Activated CD4-positive, alpha-beta memory T cell treated with anti-CD3 and anti-CD28 coated beads for 36 hours (primary cell): ENCODE measurements at regions not wholly inside any gene's neighbourhood (a gene's known extent, or its start where the extent isn't known, plus 50 kb on each side); places are given as distances from the start of the nearest gene placed in this dataset.

Source experiments
- CTCF ChIA-PET: fragments of 350-600 bp; sonication (Branson Sonifier 250); formaldehyde crosslinking; loops from one replicate; lab custom pipeline; 2021; ENCODE audit warnings: antibody characterized with exemption, inconsistent platforms; lab: Charles Lee
- POLR2A ChIA-PET: fragments of 350-600 bp; sonication (Branson Sonifier 250); formaldehyde crosslinking; loops from one replicate; lab custom pipeline; 2021; ENCODE audit warnings: antibody characterized with exemption; lab: Charles Lee
- DNase-seq: peaks from one replicate; pipeline ENCODE4 v3.0.0-alpha.2; 2020
- H3K27ac Mint-ChIP-seq: one replicate; pipeline ENCODE4 v1.8.0; 2021; ENCODE audit warnings: mixed read lengths
- H3K27me3 Mint-ChIP-seq: one replicate; pipeline ENCODE4 v1.8.0; 2021; ENCODE audit warnings: mixed read lengths
- H3K36me3 Mint-ChIP-seq: one replicate; pipeline ENCODE4 v1.8.0; 2021; ENCODE audit warnings: mixed read lengths
- H3K4me1 Mint-ChIP-seq: one replicate; pipeline ENCODE4 v1.8.0; 2021; ENCODE audit warnings: low read depth, mixed read lengths
- H3K4me3 Mint-ChIP-seq: one replicate; pipeline ENCODE4 v1.8.0; 2021; ENCODE audit warnings: mild to moderate bottlenecking, mixed read lengths
- H3K9me3 Mint-ChIP-seq: one replicate; pipeline ENCODE4 v1.8.0; 2021; ENCODE audit warnings: mixed read lengths
- intact Hi-C: fragments of 100-400 bp; cut with micrococcal nuclease; formaldehyde crosslinking; loops from one replicate; pipeline ENCODE4 v1.15.1; 2023

DNA sequence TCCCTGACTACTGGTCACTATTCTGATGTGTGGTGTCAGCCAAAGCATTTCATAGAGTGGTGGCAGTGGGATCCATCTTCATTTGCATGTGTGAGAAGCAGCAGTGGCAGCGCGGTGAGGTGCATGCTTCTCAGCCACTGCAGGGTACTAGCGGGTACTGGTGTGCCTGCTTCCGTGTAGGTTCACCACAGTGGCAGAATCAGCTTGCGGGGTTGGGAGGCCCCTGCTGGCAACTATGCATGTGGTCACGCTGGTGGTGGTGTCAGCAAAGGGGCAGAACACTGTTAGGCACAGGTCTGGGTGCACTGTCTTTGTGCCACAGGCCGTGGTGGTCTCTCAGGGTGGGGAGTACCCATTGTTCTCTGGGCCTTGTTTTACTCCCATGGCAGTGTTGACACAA lies 286.4 kb upstream of the TENM4 start:
- Mint-ChIP-seq H3K27me3 (no peaks in the 10 kb centered on the region), H3K4me3 (no peak overlapping the region), H3K9me3 (peaks cover 26% of the 10 kb centered on the region), H3K36me3 (no peaks in the 10 kb centered on the region), H3K4me1 (no peaks in the 10 kb centered on the region), H3K27ac (no peak overlapping the region)
- ChIA-PET CTCF (no interaction called here), POLR2A (no interaction called here)
- intact Hi-C loops = no loop called here
- DNase-seq = no peak

DNA sequence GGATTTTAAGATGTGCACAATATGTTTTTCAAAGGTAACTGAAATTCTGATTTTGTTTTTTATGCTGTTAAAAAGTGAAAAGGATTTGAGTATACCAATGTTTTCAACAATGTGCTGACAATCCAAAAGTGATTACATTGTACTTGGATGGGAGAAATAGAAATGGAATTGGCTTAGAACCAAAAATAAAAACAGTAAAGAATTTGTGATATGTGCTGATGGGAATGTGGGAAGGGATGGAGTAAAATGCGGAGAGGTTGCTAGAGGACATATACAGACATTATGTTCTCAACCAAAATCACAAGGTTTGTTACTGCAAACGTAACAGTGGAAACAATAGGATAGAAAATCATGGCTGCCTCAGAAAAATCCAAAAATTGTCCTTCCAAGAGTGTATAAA lies 279.3 kb upstream of the TENM4 start:
- Mint-ChIP-seq H3K27me3 (no peaks in the 10 kb centered on the region), H3K27ac (no peak overlapping the region), H3K4me1 (no peaks in the 10 kb centered on the region), H3K4me3 (no peak overlapping the region), H3K36me3 (no peaks in the 10 kb centered on the region), H3K9me3 (peaks cover 13% of the 10 kb centered on the region)
- POLR2A ChIA-PET = no interaction called here
- no peak for DNase-seq
- intact Hi-C loops = no loop called here
- CTCF ChIA-PET = no interaction called here

DNA sequence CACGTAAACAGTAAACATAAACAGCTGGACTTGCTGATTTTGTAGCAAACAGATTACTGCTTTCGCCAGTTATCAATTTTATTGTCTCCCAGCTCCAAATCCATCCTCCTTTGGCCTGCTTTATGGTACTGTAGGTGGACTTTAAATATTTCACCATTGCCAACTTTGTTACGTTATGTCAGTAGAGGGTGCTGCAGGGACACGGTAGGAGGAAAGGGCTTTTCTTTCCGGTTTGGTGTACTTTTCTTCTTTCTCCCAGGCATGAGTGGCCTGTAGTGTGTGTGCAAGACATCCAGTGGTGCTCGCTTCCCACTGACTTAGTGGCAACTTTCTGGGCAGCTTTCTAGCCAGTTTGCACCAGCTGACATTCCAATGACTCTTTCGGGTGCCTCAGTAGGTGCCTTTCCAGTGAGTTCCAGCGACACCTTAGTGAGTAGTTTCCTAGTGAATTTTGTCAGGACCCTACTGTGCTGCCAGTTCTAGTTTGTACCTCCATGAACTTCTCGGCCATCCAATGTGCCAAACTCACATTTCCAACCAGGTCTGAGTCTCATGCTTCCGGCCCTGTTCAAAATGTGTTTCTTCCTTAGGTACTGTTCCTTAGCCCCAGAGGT lies 267.6 kb upstream of the TENM4 start:
- H3K4me1 Mint-ChIP-seq = no peaks in the 10 kb centered on the region
- H3K4me3 Mint-ChIP-seq = no peak overlapping the region
- CTCF ChIA-PET = interaction anchor here (0.6 kb wide), 2 partner anchors 904 to 1034 kb away, joined by 4 read pairs; no protein-coding TSS in a partner anchor
- DNase-seq = no peak
- no peak overlapping the region for H3K27ac Mint-ChIP-seq
- POLR2A ChIA-PET = no interaction called here
- H3K36me3 Mint-ChIP-seq = no peaks in the 10 kb centered on the region
- H3K9me3 Mint-ChIP-seq = peaks cover 25% of the 10 kb centered on the region
- H3K27me3 Mint-ChIP-seq = no peaks in the 10 kb centered on the region
- intact Hi-C loops = no loop called here

DNA sequence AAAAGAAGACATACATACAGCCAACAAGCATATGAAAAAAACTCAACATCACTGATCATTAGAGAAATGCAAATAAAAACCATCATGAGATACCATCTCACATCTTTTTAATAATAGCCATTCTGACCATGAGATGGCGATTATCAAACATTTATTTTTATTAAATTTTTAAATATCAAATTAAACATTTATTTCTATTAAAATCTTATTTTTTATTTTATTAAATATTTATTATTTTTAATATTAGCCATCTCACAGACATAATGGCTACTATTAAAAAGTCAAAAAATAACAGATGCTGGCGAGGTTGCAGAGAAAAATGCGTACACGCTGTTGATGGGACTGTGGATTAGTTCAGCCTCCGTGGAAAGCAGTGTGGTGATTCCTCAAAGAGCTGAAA lies 264.8 kb upstream of the TENM4 start:
- Mint-ChIP-seq H3K27me3 (no peaks in the 10 kb centered on the region), H3K4me3 (no peak overlapping the region), H3K36me3 (no peaks in the 10 kb centered on the region), H3K9me3 (peaks cover 32% of the 10 kb centered on the region), H3K27ac (no peak overlapping the region), H3K4me1 (no peaks in the 10 kb centered on the region)
- ChIA-PET CTCF (no interaction called here), POLR2A (no interaction called here)
- DNase-seq = no peak
- intact Hi-C loops = no loop called here

DNA sequence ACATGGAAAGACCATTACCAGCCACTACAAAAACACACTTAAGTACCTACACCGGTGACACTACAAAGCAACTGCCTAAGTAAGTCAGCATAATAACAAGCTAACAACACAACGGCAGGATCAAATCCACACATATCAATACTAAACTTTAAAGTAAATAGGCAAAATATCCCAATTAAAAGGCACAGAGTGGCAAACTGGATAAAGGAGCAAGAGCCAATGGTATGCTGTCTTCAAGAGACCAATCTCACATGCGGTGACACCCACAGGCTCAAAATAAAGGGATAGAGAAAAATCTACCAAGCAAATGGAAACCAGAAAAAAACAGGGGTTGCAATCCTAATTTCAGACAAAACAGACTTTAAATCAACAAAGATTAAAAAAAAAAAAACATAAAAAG lies 261.5 kb upstream of the TENM4 start:
- Mint-ChIP-seq H3K4me3 (no peak overlapping the region), H3K9me3 (peaks cover 32% of the 10 kb centered on the region), H3K27ac (no peak overlapping the region), H3K27me3 (no peaks in the 10 kb centered on the region), H3K36me3 (no peaks in the 10 kb centered on the region), H3K4me1 (no peaks in the 10 kb centered on the region)
- DNase-seq = no peak
- POLR2A ChIA-PET = no interaction called here
- CTCF ChIA-PET = no interaction called here
- intact Hi-C loops = no loop called here

DNA sequence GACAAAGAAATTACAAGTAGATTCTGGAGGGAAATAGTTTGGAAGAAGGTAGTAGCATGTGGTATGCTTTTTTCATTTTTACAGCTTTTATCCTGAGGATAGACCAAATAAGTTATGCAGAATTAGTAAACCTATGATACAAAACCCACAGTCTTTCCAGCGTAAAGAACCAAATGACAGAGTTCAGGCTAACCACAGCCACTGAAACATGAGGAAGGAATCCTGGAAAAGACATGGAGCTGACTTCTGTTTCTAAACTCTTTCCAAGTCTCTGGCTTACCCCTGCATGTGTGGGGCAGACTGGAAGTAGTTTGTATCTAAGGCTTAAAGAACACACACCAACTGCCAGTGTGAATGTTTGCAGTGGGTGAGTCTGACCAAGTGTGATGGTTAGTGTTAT lies 258.4 kb upstream of the TENM4 start:
- Mint-ChIP-seq H3K27ac (no peak overlapping the region), H3K9me3 (peaks cover 22% of the 10 kb centered on the region), H3K36me3 (no peaks in the 10 kb centered on the region), H3K4me1 (no peaks in the 10 kb centered on the region), H3K4me3 (no peak overlapping the region), H3K27me3 (no peaks in the 10 kb centered on the region)
- DNase-seq = no peak
- CTCF ChIA-PET = no interaction called here
- intact Hi-C loops = no loop called here
- POLR2A ChIA-PET = no interaction called here

DNA sequence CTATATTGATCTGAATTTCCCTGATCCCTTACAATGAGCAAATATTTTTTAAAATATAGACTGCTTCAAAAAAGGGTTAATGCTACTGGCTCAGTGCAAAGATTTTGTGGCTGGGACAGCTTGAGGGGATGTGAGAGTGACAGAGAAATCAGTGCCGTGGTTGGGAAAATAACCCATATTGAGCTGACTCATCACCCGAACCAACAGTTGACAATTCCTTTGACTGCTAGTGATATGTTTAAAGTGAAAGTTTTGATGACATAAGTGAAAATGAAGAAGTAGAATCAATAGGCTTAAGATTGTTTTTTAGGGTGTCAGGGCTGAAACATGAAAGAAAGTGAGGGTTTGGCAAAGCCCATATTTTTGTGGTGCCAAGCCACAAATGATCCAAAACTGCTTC lies 257.1 kb upstream of the TENM4 start:
- ChIA-PET POLR2A (no interaction called here), CTCF (no interaction called here)
- DNase-seq = no peak
- Mint-ChIP-seq H3K4me1 (no peaks in the 10 kb centered on the region), H3K36me3 (no peaks in the 10 kb centered on the region), H3K27ac (no peak overlapping the region), H3K4me3 (no peak overlapping the region), H3K27me3 (no peaks in the 10 kb centered on the region), H3K9me3 (peaks cover 18% of the 10 kb centered on the region)
- intact Hi-C loops = no loop called here

DNA sequence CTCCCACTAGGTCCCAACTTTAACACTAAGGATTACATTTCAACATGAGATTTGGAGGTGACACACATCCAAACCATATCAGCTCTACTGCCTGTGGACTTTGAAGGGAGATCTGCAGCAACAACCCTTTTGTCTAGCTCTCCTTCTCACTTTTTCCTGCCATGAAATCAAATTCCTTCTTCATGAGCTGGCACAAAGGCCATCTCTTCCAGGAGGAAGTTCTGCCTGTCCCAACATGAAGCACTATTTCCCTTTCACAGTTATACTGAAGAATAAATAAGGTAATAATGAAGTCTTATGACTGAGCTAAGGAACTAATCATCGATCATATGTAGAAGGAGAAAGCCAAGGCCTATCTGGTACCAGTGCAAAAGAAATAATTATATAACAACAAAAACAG lies 253.5 kb upstream of the TENM4 start:
- Mint-ChIP-seq H3K27me3 (no peaks in the 10 kb centered on the region), H3K9me3 (peaks cover 2% of the 10 kb centered on the region), H3K36me3 (no peaks in the 10 kb centered on the region), H3K27ac (no peak overlapping the region), H3K4me3 (no peak overlapping the region), H3K4me1 (no peaks in the 10 kb centered on the region)
- intact Hi-C loops = no loop called here
- no peak for DNase-seq
- ChIA-PET POLR2A (no interaction called here), CTCF (no interaction called here)

DNA sequence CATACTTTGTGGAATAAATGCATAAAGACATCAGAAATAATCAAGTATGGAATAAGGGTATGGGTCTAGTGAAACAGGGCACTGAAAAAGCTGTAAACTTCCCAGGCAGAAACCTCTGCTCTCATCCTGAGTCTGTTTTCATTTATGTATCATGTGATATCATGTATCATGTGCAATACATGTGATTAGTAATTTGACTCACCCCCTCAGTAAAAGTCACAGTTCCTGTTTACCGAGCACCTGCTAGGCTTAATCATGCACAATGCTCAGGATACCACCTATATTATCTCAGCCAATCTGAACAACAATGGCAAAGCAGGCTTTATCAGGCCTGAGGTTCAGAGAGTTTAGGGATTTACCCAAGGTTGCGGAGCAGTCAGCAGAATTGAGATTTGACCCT lies 250.6 kb upstream of the TENM4 start:
- no peaks in the 10 kb centered on the region for H3K27me3 Mint-ChIP-seq
- intact Hi-C loops = no loop called here
- no peak overlapping the region for H3K4me3 Mint-ChIP-seq
- no peak overlapping the region for H3K27ac Mint-ChIP-seq
- POLR2A ChIA-PET = no interaction called here
- DNase-seq = no peak
- no peaks in the 10 kb centered on the region for H3K36me3 Mint-ChIP-seq
- CTCF ChIA-PET = no interaction called here
- H3K9me3 Mint-ChIP-seq = peaks cover 2% of the 10 kb centered on the region
- H3K4me1 Mint-ChIP-seq = no peaks in the 10 kb centered on the region

DNA sequence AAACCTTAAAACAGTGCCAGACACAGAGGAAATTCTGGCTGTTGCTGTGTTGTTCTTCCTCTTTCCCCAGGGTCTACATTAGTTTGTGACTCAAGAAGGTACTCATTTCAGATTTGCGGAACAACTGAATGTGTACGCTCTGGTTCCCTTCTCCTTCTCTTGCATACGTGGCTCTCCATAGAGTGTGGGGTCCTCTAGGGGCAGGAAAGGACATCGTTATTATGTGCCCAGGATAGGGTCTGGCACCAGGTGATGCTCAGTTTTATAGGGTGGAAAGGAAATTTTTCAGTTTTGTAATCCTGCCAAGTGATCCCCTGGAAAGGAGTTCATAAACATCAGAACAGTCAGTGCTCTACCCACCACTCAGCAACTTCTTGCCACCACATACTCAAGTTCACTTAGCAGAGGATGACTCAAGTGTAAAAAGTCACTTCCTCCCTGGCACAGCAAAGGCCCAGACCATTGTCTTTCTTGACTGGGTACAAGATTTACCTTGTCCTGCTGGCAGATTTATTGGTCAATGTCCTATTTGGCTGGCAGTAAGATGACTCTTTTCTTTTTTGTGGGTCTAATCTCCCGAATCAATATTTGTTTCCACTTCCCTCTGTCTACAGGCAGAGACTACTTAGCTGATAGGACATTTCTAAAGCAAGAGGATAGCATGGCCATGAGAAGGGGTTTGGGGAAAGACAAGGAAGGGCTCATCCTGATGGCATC lies 246.0 kb upstream of the TENM4 start:
- CTCF ChIA-PET = no interaction called here
- DNase-seq = no peak
- Mint-ChIP-seq H3K27me3 (no peaks in the 10 kb centered on the region), H3K9me3 (no peaks in the 10 kb centered on the region), H3K4me1 (no peaks in the 10 kb centered on the region), H3K27ac (no peak overlapping the region), H3K36me3 (no peaks in the 10 kb centered on the region), H3K4me3 (no peak overlapping the region)
- POLR2A ChIA-PET = no interaction called here
- intact Hi-C loops = no loop called here

DNA sequence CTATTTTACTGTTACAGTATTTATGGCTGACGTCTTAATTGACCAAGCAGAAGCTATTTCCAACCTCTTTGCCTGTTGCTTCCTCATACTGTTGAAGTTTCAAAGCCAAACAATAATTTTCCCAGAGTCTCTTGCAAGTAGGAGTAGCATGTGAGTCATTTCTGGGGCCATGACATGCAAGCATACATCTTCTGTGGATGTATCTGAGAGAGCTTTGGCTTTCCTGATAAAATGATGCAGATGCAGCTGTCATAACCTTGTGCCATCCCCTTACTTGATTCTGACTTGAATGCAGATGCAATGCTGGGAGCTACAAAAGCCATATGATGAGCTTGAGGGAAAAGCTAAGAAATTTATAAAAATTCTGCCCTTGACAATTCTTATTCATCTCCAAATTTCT lies 243.1 kb upstream of the TENM4 start:
- Mint-ChIP-seq H3K27me3 (no peaks in the 10 kb centered on the region), H3K4me3 (no peak overlapping the region), H3K9me3 (no peaks in the 10 kb centered on the region), H3K4me1 (no peaks in the 10 kb centered on the region), H3K36me3 (no peaks in the 10 kb centered on the region), H3K27ac (no peak overlapping the region)
- no peak for DNase-seq
- CTCF ChIA-PET = no interaction called here
- intact Hi-C loops = no loop called here
- POLR2A ChIA-PET = no interaction called here

DNA sequence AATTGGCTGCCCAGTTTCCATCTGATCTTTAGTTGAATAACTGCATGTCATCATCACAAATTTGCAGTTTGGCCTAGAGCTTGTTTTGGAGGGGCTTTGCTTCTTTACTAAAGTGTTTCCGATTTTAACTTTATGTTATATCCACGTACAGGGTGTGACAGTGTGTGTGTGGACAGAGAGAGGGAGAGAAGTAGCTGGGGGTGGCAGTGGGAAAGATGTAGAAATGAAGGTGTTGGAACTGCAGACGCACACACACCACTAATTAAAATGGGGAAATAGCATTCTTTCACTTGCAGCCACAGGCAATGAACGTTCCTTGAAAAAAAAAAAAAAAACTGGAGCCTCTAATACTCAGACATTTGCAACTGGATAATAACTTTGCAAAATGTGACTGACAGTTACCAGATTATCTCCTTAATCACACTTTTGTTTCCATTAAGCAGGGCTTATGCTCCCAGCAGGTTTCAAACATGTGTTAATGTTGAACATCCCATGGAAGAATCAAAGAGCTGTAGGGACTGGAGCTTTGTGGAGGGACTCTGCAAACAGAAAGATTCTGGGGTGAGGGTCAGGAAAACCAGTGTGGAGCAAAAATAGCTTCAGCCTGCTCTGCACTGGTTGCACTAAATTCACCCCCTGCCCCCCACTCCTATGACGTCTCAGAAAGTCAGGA lies 238.1 kb upstream of the TENM4 start:
- no peak overlapping the region for H3K27ac Mint-ChIP-seq
- intact Hi-C loops = no loop called here
- H3K27me3 Mint-ChIP-seq = no peaks in the 10 kb centered on the region
- no peak for DNase-seq
- H3K4me1 Mint-ChIP-seq = no peaks in the 10 kb centered on the region
- H3K9me3 Mint-ChIP-seq = peaks cover 5% of the 10 kb centered on the region
- H3K36me3 Mint-ChIP-seq = no peaks in the 10 kb centered on the region
- H3K4me3 Mint-ChIP-seq = no peak overlapping the region
- CTCF ChIA-PET = no interaction called here
- POLR2A ChIA-PET = no interaction called here

DNA sequence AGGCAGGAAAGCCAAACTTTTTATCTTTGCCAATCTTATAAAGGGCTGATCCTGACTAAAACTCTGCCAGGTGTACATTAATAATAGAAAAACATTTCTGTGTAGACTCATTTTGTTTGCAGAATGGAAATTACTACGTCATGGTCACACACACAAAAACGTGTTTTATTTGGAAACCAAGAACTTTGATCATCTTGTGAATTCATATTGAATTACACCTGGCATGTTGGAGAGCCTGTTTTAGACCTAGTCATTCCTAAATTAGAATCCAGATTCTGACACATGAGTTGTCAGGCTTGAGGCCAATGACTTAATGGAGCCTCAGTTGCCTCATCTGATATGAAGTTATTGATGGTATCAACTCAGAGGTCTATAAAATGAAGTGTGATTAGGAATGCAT lies 235.6 kb upstream of the TENM4 start:
- DNase-seq = no peak
- Mint-ChIP-seq H3K36me3 (no peaks in the 10 kb centered on the region), H3K9me3 (peaks cover 5% of the 10 kb centered on the region), H3K27me3 (no peaks in the 10 kb centered on the region), H3K27ac (no peak overlapping the region), H3K4me3 (no peak overlapping the region), H3K4me1 (no peaks in the 10 kb centered on the region)
- intact Hi-C loops = no loop called here
- ChIA-PET POLR2A (no interaction called here), CTCF (no interaction called here)
